GM12872 (cell line): ENCODE measurements at regions not wholly inside any gene's neighbourhood (a gene's known extent, or its start where the extent isn't known, plus 50 kb on each side); places are given as distances from the start of the nearest gene placed in this dataset.

Experiments
- TF ChIP-seq, protein P1 (sequence below): IDR thresholded peaks from 3 replicates; pipeline ENCODE4 v1.5.1; 2011; ENCODE audit warnings: low read depth, mild to moderate bottlenecking, low read length, moderate library complexity; ENCODE audit not compliant: insufficient read depth

DNA sequence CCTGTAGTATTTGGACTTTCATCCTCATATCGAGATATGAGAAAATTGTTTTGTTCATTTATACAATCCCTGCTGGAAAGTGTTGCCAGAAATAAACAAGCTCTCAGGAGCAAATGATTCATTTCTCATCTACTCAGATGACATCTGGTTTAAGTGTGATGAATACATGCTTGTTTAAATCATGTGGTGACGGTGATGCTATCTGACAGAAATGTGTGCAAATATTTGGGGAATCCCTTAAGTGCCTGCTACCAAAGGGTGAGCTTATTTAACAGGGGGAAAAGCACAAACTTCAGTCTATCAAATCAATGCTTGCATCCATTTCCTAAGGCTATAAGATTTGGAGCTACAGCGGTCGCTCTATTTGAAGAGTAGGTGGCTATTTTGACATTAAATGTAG is 368.3 kb upstream of the SASH1 start:
- TF ChIP-seq, protein P1, sequence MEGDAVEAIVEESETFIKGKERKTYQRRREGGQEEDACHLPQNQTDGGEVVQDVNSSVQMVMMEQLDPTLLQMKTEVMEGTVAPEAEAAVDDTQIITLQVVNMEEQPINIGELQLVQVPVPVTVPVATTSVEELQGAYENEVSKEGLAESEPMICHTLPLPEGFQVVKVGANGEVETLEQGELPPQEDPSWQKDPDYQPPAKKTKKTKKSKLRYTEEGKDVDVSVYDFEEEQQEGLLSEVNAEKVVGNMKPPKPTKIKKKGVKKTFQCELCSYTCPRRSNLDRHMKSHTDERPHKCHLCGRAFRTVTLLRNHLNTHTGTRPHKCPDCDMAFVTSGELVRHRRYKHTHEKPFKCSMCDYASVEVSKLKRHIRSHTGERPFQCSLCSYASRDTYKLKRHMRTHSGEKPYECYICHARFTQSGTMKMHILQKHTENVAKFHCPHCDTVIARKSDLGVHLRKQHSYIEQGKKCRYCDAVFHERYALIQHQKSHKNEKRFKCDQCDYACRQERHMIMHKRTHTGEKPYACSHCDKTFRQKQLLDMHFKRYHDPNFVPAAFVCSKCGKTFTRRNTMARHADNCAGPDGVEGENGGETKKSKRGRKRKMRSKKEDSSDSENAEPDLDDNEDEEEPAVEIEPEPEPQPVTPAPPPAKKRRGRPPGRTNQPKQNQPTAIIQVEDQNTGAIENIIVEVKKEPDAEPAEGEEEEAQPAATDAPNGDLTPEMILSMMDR = no peak

DNA sequence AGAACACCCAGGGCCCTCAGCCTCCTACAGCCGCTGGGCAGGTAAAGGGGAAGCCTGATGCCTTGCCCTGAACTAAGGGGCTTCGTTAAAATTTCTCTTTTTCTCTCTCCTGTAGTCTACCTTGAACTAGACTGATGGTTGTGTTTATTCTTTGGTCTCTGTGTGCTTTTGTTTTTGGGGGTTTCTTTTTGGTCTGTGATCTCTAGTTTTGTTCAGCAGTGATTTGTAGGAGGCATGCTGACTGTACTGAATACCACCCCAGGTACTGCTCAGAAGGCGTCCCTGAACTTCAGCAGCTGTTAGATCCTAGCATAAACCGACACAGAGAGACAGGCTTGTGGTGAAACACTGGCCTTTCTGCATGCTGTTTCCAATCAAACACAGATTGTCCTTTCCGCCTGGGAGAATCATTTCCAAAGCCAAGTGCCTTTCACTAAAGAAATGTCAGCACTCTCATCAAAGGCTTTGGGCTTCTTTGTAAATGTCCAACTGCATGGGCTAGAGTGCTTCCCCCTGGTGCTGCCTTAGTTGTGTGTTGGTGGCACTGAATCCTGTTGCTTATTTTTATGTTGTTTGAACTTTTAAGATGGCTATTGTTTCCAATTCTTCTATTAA is 364.7 kb upstream of the SASH1 start:
- TF ChIP-seq, protein P1 = no peak

DNA sequence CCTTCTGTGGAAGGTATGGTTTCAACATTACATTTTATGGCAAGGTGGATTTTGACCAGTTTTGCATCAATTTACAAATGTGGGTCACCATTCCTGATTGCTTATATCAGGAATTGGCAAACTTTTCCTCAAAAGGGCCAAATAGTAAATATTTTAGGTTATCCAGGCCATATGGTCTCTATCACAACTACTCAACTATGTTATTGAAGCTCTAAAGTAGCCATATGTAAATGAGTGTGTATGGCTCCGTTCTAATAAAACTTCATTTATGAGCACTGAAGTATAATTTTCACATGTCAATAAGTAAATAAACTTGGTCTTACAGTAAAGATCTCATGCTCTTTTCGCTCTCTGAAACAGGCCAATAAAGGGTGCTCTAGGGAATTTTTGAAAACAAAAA is 362.7 kb upstream of the SASH1 start:
- TF ChIP-seq, protein P1 = no peak

DNA sequence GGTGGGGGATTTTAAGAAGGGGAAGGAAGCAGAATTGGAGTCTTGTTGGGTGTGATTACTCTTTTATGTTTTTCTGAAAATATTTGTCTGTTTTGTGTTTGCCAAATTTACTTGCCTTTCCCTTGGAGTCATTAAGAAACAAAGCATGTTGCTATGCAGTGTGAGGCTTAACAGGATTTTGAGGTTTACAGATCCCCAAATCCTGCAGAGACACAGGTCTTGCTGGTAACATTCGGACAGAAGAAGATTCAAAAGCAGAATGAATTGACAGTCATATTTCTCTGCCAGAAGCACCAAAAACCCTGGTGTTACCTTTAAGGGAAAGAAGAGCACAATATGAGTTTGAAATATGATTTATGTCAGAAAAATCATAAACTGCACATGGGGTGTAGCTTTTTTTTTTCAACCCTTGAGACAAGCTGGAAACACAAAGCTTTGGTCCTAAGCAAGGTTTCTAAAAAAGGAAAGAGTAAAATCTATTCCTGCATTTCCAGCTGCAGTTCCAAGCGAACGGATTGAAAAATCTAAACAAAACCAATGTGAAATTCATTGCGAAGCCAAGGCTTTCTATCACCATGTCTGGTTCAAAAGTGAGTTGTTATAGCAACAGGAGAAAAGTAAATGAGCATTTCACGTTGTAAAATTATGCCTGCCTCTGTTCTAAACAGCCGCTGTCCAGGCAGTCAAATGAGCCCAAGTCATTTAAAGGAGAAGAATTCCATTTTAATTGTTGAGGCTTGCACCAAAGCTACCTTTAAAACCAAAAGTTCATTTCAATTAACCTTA is 358.9 kb upstream of the SASH1 start:
- TF ChIP-seq, protein P1 = no peak

DNA sequence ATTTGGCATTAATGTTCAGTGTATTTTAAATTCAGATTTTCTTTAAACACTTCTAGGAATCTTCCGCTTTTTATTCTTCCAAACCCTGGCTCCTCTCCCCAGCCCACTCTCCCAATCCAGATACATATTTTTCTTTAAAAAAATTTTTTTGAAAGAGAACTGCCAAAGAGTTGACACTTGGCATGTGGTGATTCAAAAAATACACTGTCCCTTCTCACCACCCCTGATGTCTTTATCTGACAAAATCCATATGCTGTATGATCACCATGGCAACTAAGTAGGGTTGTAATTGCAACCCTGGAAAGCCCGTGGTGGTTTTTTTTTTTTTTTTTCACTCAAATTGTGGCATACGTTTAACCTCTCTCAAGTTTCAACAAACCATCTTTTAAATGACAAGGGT is 355.8 kb upstream of the SASH1 start:
- TF ChIP-seq, protein P1 = no peak

DNA sequence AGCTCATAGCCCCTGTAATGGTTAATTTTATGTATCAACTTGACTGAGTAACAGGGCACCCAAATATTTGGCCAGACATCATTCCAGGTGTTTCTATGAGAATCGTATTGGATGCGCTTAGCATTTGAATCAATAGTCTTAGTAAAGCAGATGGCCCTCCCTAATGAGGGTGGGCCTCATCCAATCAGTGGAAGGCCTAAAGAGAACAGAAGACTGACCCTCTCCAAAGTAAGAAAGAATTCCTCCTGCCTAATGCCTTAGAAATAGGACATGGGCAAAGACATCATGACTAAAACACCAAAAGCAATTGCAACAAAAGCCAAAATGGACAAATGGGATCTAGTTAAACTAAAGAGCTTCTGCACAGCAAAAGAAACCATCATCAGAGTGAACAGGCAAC is 352.5 kb upstream of the SASH1 start:
- TF ChIP-seq, protein P1 = no peak

DNA sequence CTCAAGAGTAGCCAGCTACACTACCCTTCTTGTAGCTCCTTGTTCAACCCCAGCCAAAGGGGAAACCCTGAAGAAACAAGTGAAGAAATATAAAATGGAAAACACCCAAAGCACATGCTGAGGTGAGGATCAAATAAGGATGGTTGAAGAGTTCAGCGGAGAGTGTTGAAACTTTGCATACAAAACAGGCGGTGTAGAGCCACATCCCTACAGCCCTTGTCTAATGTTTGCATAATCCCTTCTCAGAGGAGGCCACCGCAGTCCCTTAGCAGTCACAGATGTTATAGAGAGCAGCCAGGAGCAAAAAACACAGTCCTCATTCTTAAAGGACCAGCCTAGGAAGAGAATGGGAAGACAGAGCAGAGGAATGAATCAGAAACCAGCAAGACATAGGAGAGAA is 350.7 kb upstream of the SASH1 start:
- TF ChIP-seq, protein P1 = no peak
